GM12875 (cell line): ENCODE measurements at regions not wholly inside any gene's neighbourhood (a gene's known extent, or its start where the extent isn't known, plus 50 kb on each side); places are given as distances from the start of the nearest gene placed in this dataset.
"Not testable (repeated sequence)": the region's sequence is repeated elsewhere in the genome, so short reads cannot be mapped to it uniquely, and the experiment has no call there.

Experiments used
- H3K4me3 ChIP-seq: one replicate; pipeline ENCODE4 v1.5.1; 2011; ENCODE audit warnings: low read depth, low read length, control low read depth
- CTCF ChIP-seq: IDR thresholded peaks from 2 replicates; pipeline ENCODE4 v1.5.1; 2011; ENCODE audit warnings: low read depth, mild to moderate bottlenecking, control low read depth, inconsistent platforms, low read length, moderate library complexity, borderline replicate concordance; ENCODE audit not compliant: insufficient read depth

GRCh38 chr6:120785459-120786086 is 548.7 kb downstream of the TBC1D32 start:
- no peak for TF ChIP-seq CTCF
- no peak overlapping the region for H3K4me3 ChIP-seq

- no peak overlapping the region for H3K4me3 ChIP-seq
- no peak for TF ChIP-seq CTCF
Observed at GRCh38 chr6:120779441-120779840, 554.8 kb downstream of the TBC1D32 start.

- no peak for TF ChIP-seq CTCF
Observed at GRCh38 chr6:120775698-120776097, 558.6 kb downstream of the TBC1D32 start.

GRCh38 chr6:120774275-120774674 is 560.0 kb downstream of the TBC1D32 start:
- H3K4me3 ChIP-seq: no peak overlapping the region
- no peak for TF ChIP-seq CTCF

More at GRCh38 chr6:120775698-120776097, 558.6 kb downstream of the TBC1D32 start:
- no peak overlapping the region for H3K4me3 ChIP-seq

- no peak for TF ChIP-seq CTCF
- no peak overlapping the region for H3K4me3 ChIP-seq
Observed at GRCh38 chr6:120771019-120771418, 563.3 kb downstream of the TBC1D32 start.

- TF ChIP-seq CTCF: no peak
- H3K4me3 ChIP-seq: no peak overlapping the region
Observed at GRCh38 chr6:120764312-120764711, 570.0 kb downstream of the TBC1D32 start.

GRCh38 chr6:120759570-120759969 is 574.7 kb downstream of the TBC1D32 start:
- no peak overlapping the region for H3K4me3 ChIP-seq

GRCh38 chr6:120748574-120748973 is 585.7 kb downstream of the TBC1D32 start:
- H3K4me3 ChIP-seq: not testable (repeated sequence)

More at GRCh38 chr6:120759570-120759969, 574.7 kb downstream of the TBC1D32 start:
- no peak for TF ChIP-seq CTCF
